Mesenchymal stem cell (in vitro differentiated cells and primary cell): ENCODE measurements at regions not wholly inside any gene's neighbourhood (a gene's known extent, or its start where the extent isn't known, plus 50 kb on each side); places are given as distances from the start of the nearest gene placed in this dataset. TPM values are rescaled to one million over a fixed set of nuclear protein-coding genes. Genes with fewer than 3 reads are reported as not detected.
"Not testable (repeated sequence)": the region's sequence is repeated elsewhere in the genome, so short reads cannot be mapped to it uniquely, and the experiment has no call there.

ENCODE experiments used
- DNase-seq: peaks from one replicate; pipeline ENCODE4 v3.0.0-alpha.2; 2013
- H2AFZ ChIP-seq: one replicate; pipeline ENCODE4 v1.6.1; 2013; ENCODE audit warnings: low read depth, mild to moderate bottlenecking, control low read depth, inconsistent platforms, low read length, moderate library complexity
- H2AK5ac ChIP-seq: 2 replicates; pipeline ENCODE4 v1.6.1; 2013; ENCODE audit warnings: low read length, moderate library complexity, mild to moderate bottlenecking, inconsistent platforms; ENCODE audit not compliant: severe bottlenecking
- H2BK120ac ChIP-seq: one replicate; pipeline ENCODE4 v1.6.1; 2013; ENCODE audit warnings: low read depth, mild to moderate bottlenecking, inconsistent platforms, low read length, moderate library complexity
- H2BK12ac ChIP-seq, 2 experiments: one replicate each; pipeline ENCODE4 v1.6.1; 2013; ENCODE audit warnings: inconsistent platforms in 2 of 2, low read length in 2 of 2, mild to moderate bottlenecking in 2 of 2, moderate library complexity in 2 of 2, control low read depth in 1 of 2
- H2BK15ac ChIP-seq: one replicate; pipeline ENCODE4 v1.6.1; 2013; ENCODE audit warnings: mild to moderate bottlenecking, low read depth, inconsistent platforms; ENCODE audit not compliant: poor library complexity, severe bottlenecking
- H2BK5ac ChIP-seq: 2 replicates; pipeline ENCODE4 v1.6.1; 2013; ENCODE audit warnings: low read depth, mild to moderate bottlenecking, low read length, control low read depth, inconsistent platforms; ENCODE audit not compliant: poor library complexity, severe bottlenecking
- H3K14ac ChIP-seq, 2 experiments: one replicate each; pipeline ENCODE4 v1.6.1; 2013; ENCODE audit warnings: inconsistent platforms in 2 of 2, low read length in 2 of 2, control low read depth in 1 of 2, mild to moderate bottlenecking in 1 of 2, moderate library complexity in 1 of 2
- H3K18ac ChIP-seq, 2 experiments: one replicate each; pipeline ENCODE4 v1.6.1; 2013; ENCODE audit warnings: inconsistent platforms in 2 of 2, low read length in 2 of 2, control low read depth in 1 of 2, low read depth in 1 of 2, mild to moderate bottlenecking in 1 of 2
- H3K23ac ChIP-seq, 2 experiments: one replicate each; pipeline ENCODE4 v1.6.1; 2013; ENCODE audit warnings: inconsistent platforms in 2 of 2, low read length in 2 of 2, mild to moderate bottlenecking in 2 of 2, moderate library complexity in 2 of 2, control low read depth in 1 of 2
- H3K27ac ChIP-seq: 2 replicates; pipeline ENCODE4 v1.5.1; 2013; ENCODE audit warnings: mild to moderate bottlenecking, moderate library complexity, low read length, control low read depth, inconsistent platforms; ENCODE audit not compliant: poor library complexity, severe bottlenecking
- H3K27me3 ChIP-seq, 2 experiments: 2 replicates each; pipeline versions ENCODE4 v1.6.1 to v1.7.0; 2013; ENCODE audit warnings: low read length in 2 of 2, mild to moderate bottlenecking in 2 of 2, moderate library complexity in 2 of 2, control low read depth in 1 of 2, inconsistent platforms in 1 of 2; ENCODE audit not compliant: control insufficient read depth in 1 of 2, insufficient read depth in 1 of 2
- H3K36me3 ChIP-seq, 2 experiments: 2 replicates each; pipeline versions ENCODE4 v1.6.1 to v1.7.0; 2013; ENCODE audit warnings: low read length in 2 of 2, control low read depth in 1 of 2, inconsistent platforms in 1 of 2, low read depth in 1 of 2, mild to moderate bottlenecking in 1 of 2; ENCODE audit not compliant: insufficient read depth in 2 of 2, control insufficient read depth in 1 of 2
- H3K4ac ChIP-seq, 2 experiments: one replicate each; pipeline ENCODE4 v1.6.1; 2013; ENCODE audit warnings: inconsistent platforms in 2 of 2, low read length in 2 of 2, mild to moderate bottlenecking in 2 of 2, moderate library complexity in 2 of 2, control low read depth in 1 of 2, low read depth in 1 of 2
- H3K4me1 ChIP-seq: 2 replicates; pipeline ENCODE4 v1.6.1; 2013; ENCODE audit warnings: low read depth, low read length, control low read depth; ENCODE audit not compliant: control insufficient read depth, insufficient read depth
- H3K4me2 ChIP-seq: 2 replicates; pipeline ENCODE4 v1.6.1; 2013; ENCODE audit warnings: low read length, mild to moderate bottlenecking, inconsistent platforms; ENCODE audit not compliant: poor library complexity, severe bottlenecking
- H3K4me3 ChIP-seq, 2 experiments: 2 replicates each; pipeline versions ENCODE4 v1.5.1 to v1.7.0; 2013; ENCODE audit warnings: low read length in 2 of 2, mild to moderate bottlenecking in 2 of 2, control low read depth in 1 of 2, low read depth in 1 of 2; ENCODE audit not compliant: insufficient read depth in 1 of 2
- H3K79me1 ChIP-seq: replicated peaks from 2 replicates; pipeline ENCODE4 v1.6.1; 2013; ENCODE audit warnings: mild to moderate bottlenecking, control low read depth, low read length, inconsistent platforms; ENCODE audit not compliant: poor library complexity, severe bottlenecking
- H3K9ac ChIP-seq: 2 replicates; pipeline ENCODE4 v1.7.0; 2013; ENCODE audit warnings: mild to moderate bottlenecking, low read length, moderate library complexity
- H3K9me3 ChIP-seq: 2 replicates; pipeline ENCODE4 v1.7.0; 2013; ENCODE audit warnings: mild to moderate bottlenecking, low read length; ENCODE audit not compliant: control insufficient read depth
- H4K8ac ChIP-seq: one replicate; pipeline ENCODE4 v1.6.1; 2013; ENCODE audit warnings: inconsistent platforms, mild to moderate bottlenecking, low read length, moderate library complexity
- H4K91ac ChIP-seq: one replicate; pipeline ENCODE4 v1.6.1; 2013; ENCODE audit warnings: mild to moderate bottlenecking, low read length, inconsistent platforms
- WGBS: methylation state at CpG from one replicate; pipeline ENCODE4 v1.1.7; 2013; ENCODE audit warnings: mixed read lengths; 5-methylcytosine and 5-hydroxymethylcytosine counted together
- small RNA-seq: library from polyadenylated mRNA; stranded (forward); fragments of <200 nt; extraction: miRNeasy Mini kit (QIAGEN cat#:217004); gene quantifications from one replicate; pipeline ENCODE3, GENCODE V24; 2013; ENCODE audit warnings: low read depth

DNA sequence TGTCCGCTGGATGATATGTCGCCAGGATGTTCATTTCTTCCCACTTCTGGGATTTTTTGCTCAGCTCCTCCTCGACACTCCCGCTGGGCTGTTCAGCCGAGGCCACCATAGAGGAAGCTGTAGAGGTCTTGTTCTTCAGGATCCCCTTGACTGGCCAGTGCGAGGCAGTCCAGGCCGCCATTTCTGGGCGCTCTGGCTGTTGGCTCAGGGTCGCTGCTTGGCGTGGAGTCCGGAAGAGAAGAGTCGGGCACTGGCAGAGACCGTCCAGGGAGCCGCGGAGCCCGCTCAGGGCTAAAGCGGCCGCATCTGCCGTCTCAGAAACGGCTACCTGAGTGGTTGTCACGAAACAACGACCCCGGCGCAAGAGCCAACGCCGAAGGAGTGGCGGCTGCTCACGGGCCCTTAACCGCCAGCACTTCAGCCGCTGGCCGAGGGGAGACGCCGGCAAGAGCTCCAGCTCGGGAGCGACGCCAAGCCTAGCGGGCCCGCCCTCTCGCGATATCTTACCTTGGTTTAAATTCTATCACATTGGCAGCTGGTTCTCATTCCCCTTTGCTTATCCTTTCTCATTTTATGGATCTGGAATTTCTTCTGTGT is 50.9 kb upstream of the RUBCNL start:
- not testable (repeated sequence) for H3K4me2 ChIP-seq, H4K8ac ChIP-seq, H3K27me3 ChIP-seq, H3K9me3 ChIP-seq, H2AK5ac ChIP-seq, H2BK12ac ChIP-seq, H3K27ac ChIP-seq, H3K36me3 ChIP-seq, H3K23ac ChIP-seq, DNase-seq, H3K4me1 ChIP-seq, H2BK120ac ChIP-seq, H3K9ac ChIP-seq, H3K4ac ChIP-seq, H2AFZ ChIP-seq, H3K18ac ChIP-seq, H3K14ac ChIP-seq, H3K79me1 ChIP-seq, H3K4me3 ChIP-seq, H2BK5ac ChIP-seq, H4K91ac ChIP-seq, H2BK15ac ChIP-seq
- WGBS: 97% methylated on average over 40 of the region's 40 CpGs

Small RNAs in the stretch of these regions (small RNA-seq; reads per million reads assigned to genes)
- gene COX17P1: not detected
